WTC11 (cell line): ENCODE measurements at regions not wholly inside any gene's neighbourhood (a gene's known extent, or its start where the extent isn't known, plus 50 kb on each side); places are given as distances from the start of the nearest gene placed in this dataset.

Source experiments
- ATAC-seq: fragments of 200-7000 bp; cut with Tn5 transposase; 2 replicates; pipeline ENCODE4 v1.10.0; 2021; ENCODE audit warnings: mild to moderate bottlenecking, moderate library complexity
- CTCF ChIA-PET: fragments of 300-600 bp; sonication (Branson Sonifier 250); formaldehyde crosslinking; loops from one replicate; lab custom pipeline; 2021; ENCODE audit warnings: antibody characterized with exemption; lab: Charles Lee
- POLR2A ChIA-PET: fragments of 350-600 bp; sonication (Branson Sonifier 250); formaldehyde crosslinking; loops from one replicate; lab custom pipeline; 2021; ENCODE audit warnings: antibody characterized with exemption; lab: Charles Lee
- DNase-seq: peaks from one replicate; pipeline ENCODE4 v3.0.0; 2021; ENCODE audit warnings: low spot score
- H3K27ac Mint-ChIP-seq: 2 replicates; pipeline ENCODE4 v1.8.0; 2021; ENCODE audit warnings: mixed read lengths
- H3K27me3 Mint-ChIP-seq: 2 replicates; pipeline ENCODE4 v1.8.0; 2021; ENCODE audit warnings: low read depth, mild to moderate bottlenecking, moderate library complexity, mixed read lengths
- H3K36me3 Mint-ChIP-seq: 2 replicates; pipeline ENCODE4 v1.8.0; 2021; ENCODE audit warnings: mixed read lengths
- H3K4me1 Mint-ChIP-seq: 2 replicates; pipeline ENCODE4 v1.8.0; 2022; ENCODE audit warnings: mixed read lengths
- H3K4me3 Mint-ChIP-seq: 2 replicates; pipeline ENCODE4 v1.8.0; 2021; ENCODE audit warnings: mild to moderate bottlenecking, moderate library complexity, mixed read lengths
- H3K9me3 Mint-ChIP-seq: 2 replicates; pipeline ENCODE4 v1.8.0; 2021; ENCODE audit warnings: mixed read lengths
- CREB1 ChIP-seq: sonication (generic); formaldehyde crosslinking; IDR thresholded peaks from 2 replicates; pipeline ENCODE4 v1.8.0; 2023; ENCODE audit warnings: mild to moderate bottlenecking, missing genetic modification reagents
- FOXJ3 ChIP-seq: sonication (generic); formaldehyde crosslinking; IDR thresholded peaks from 2 replicates; pipeline ENCODE4 v1.9.0; 2021; ENCODE audit warnings: missing genetic modification reagents, mild to moderate bottlenecking, borderline replicate concordance
- IRF2 ChIP-seq: sonication (generic); formaldehyde crosslinking; IDR thresholded peaks from 2 replicates; pipeline ENCODE4 v1.8.0; 2022; ENCODE audit warnings: low read depth, missing genetic modification reagents, borderline replicate concordance
- JUN ChIP-seq: sonication (generic); formaldehyde crosslinking; IDR thresholded peaks from 2 replicates; pipeline ENCODE4 v1.8.0; 2023; ENCODE audit warnings: mild to moderate bottlenecking, missing genetic modification reagents
- OVOL2 ChIP-seq: fragments of 250-450 bp; sonication (Bioruptor Pico); IDR thresholded peaks from 2 replicates; pipeline ENCODE4 v1.9.0; 2021; ENCODE audit warnings: mild to moderate bottlenecking, borderline replicate concordance
- PRRX2 ChIP-seq: fragments of 250-450 bp; sonication (Bioruptor Pico); IDR thresholded peaks from 2 replicates; pipeline ENCODE4 v1.8.0; 2021; ENCODE audit warnings: mild to moderate bottlenecking
- RELA ChIP-seq: sonication (generic); formaldehyde crosslinking; IDR thresholded peaks from 2 replicates; pipeline ENCODE4 v1.8.1; 2022; ENCODE audit warnings: missing genetic modification reagents, mild to moderate bottlenecking, borderline replicate concordance
- RORB ChIP-seq: fragments of 250-450 bp; sonication (Bioruptor Pico); IDR thresholded peaks from 2 replicates; pipeline ENCODE4 v1.9.0; 2021; ENCODE audit warnings: mild to moderate bottlenecking
- SMAD3 ChIP-seq: sonication (generic); formaldehyde crosslinking; IDR thresholded peaks from 2 replicates; pipeline ENCODE4 v1.8.0; 2022; ENCODE audit warnings: missing genetic modification reagents, mild to moderate bottlenecking, borderline replicate concordance
- TEAD1 ChIP-seq: sonication (generic); formaldehyde crosslinking; IDR thresholded peaks from 2 replicates; pipeline ENCODE4 v1.8.0; 2022; ENCODE audit warnings: mild to moderate bottlenecking, missing genetic modification reagents
- TEAD4 ChIP-seq: sonication (generic); formaldehyde crosslinking; IDR thresholded peaks from 2 replicates; pipeline ENCODE4 v1.8.0; 2022; ENCODE audit warnings: mild to moderate bottlenecking, missing genetic modification reagents
- ZBTB21 ChIP-seq: sonication (generic); formaldehyde crosslinking; IDR thresholded peaks from 2 replicates; pipeline ENCODE4 v1.8.1; 2023; ENCODE audit warnings: mild to moderate bottlenecking, missing genetic modification reagents, borderline replicate concordance
- ZNF219 ChIP-seq: sonication (generic); formaldehyde crosslinking; IDR thresholded peaks from 2 replicates; pipeline ENCODE4 v1.8.0; 2023; ENCODE audit warnings: missing genetic modification reagents, mild to moderate bottlenecking, borderline replicate concordance
- ZNF232 ChIP-seq: sonication (generic); formaldehyde crosslinking; IDR thresholded peaks from 2 replicates; pipeline ENCODE4 v1.8.0; 2022; ENCODE audit warnings: mild to moderate bottlenecking, missing genetic modification reagents
- ZNF263 ChIP-seq: sonication (generic); formaldehyde crosslinking; IDR thresholded peaks from 2 replicates; pipeline ENCODE4 v1.8.1; 2022; ENCODE audit warnings: low read depth, mild to moderate bottlenecking, moderate library complexity, missing genetic modification reagents
- ZNF317 ChIP-seq: sonication (generic); formaldehyde crosslinking; IDR thresholded peaks from 2 replicates; pipeline ENCODE4 v1.8.1; 2023; ENCODE audit warnings: low read depth, mild to moderate bottlenecking, moderate library complexity, missing genetic modification reagents, borderline replicate concordance
- ZNF396 ChIP-seq: fragments of 250-450 bp; sonication (Bioruptor Pico); IDR thresholded peaks from 2 replicates; pipeline ENCODE4 v1.8.0; 2021; ENCODE audit warnings: mild to moderate bottlenecking, moderate library complexity, borderline replicate concordance
- ZNF416 ChIP-seq: fragments of 250-450 bp; sonication (Bioruptor Pico); IDR thresholded peaks from 2 replicates; pipeline ENCODE4 v1.9.0; 2021; ENCODE audit warnings: mild to moderate bottlenecking, inconsistent platforms
- TF ChIP-seq, protein P1 (sequence below): sonication (generic); formaldehyde crosslinking; IDR thresholded peaks from 2 replicates; pipeline ENCODE4 v1.8.1; 2022; ENCODE audit warnings: mild to moderate bottlenecking, missing genetic modification reagents, moderate library complexity, borderline replicate concordance
- TF ChIP-seq, protein P2 (sequence below): sonication (generic); formaldehyde crosslinking; IDR thresholded peaks from 2 replicates; pipeline ENCODE4 v1.8.1; 2023; ENCODE audit warnings: mild to moderate bottlenecking, missing genetic modification reagents, moderate library complexity
- TF ChIP-seq, protein P3 (sequence below): sonication (generic); formaldehyde crosslinking; IDR thresholded peaks from 2 replicates; pipeline ENCODE4 v1.8.1; 2022; ENCODE audit warnings: low read depth, mild to moderate bottlenecking, moderate library complexity, missing genetic modification reagents, borderline replicate concordance
- TF ChIP-seq, protein P4 (sequence below): fragments of 250-450 bp; sonication (Bioruptor Pico); conservative IDR thresholded peaks from 2 replicates; pipeline ENCODE4 v1.9.0; 2021; ENCODE audit warnings: mild to moderate bottlenecking
- TF ChIP-seq, protein P5 (sequence below): sonication (generic); formaldehyde crosslinking; IDR thresholded peaks from 2 replicates; pipeline ENCODE4 v1.8.0; 2022; ENCODE audit warnings: mild to moderate bottlenecking, missing genetic modification reagents
- TF ChIP-seq, protein P6 (sequence below): sonication (generic); formaldehyde crosslinking; IDR thresholded peaks from 2 replicates; pipeline ENCODE4 v1.8.0; 2022; ENCODE audit warnings: mild to moderate bottlenecking, missing genetic modification reagents

DNA sequence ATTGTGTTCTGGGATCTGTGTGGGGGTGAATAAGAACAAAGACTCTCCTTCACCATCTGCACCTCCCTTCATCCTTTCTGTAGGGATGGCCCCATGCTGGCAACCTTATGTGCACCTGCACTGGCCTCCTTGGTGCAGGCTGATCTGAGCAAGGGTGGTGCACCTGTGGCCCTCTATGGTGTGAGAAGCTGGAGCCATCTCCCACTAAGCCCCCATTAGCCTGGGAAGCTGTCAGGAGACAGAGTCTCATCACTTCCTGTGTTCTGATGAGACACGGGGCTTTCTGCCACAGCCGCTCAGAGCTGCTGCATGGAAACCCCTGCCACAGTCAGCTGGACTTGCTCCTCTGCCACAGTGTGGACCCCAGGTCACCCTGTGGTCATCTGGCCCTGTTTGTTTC, 565.3 kb upstream of the SALL3 start:
- Mint-ChIP-seq H3K9me3 (peaks cover 45% of the 10 kb centered on the region), H3K27me3 (no peaks in the 10 kb centered on the region; the same call in 1 of the 2 replicates), H3K4me3 (no peak overlapping the region)
- CTCF ChIA-PET, result no interaction called here
- TF ChIP-seq, protein P1, sequence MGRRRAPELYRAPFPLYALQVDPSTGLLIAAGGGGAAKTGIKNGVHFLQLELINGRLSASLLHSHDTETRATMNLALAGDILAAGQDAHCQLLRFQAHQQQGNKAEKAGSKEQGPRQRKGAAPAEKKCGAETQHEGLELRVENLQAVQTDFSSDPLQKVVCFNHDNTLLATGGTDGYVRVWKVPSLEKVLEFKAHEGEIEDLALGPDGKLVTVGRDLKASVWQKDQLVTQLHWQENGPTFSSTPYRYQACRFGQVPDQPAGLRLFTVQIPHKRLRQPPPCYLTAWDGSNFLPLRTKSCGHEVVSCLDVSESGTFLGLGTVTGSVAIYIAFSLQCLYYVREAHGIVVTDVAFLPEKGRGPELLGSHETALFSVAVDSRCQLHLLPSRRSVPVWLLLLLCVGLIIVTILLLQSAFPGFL, result no peak
- no peak for TF ChIP-seq JUN (CRISPR knock-in tag)
- TF ChIP-seq ZNF219 (CRISPR knock-in tag), result no peak
- TF ChIP-seq, protein P2, sequence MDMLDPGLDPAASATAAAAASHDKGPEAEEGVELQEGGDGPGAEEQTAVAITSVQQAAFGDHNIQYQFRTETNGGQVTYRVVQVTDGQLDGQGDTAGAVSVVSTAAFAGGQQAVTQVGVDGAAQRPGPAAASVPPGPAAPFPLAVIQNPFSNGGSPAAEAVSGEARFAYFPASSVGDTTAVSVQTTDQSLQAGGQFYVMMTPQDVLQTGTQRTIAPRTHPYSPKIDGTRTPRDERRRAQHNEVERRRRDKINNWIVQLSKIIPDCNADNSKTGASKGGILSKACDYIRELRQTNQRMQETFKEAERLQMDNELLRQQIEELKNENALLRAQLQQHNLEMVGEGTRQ (CRISPR knock-in tag), result no peak
- TF ChIP-seq ZNF232, result no peak
- TF ChIP-seq, all 79 proteins: peak for 0
- no peak for ATAC-seq
- Mint-ChIP-seq H3K27ac (no peak overlapping the region), H3K4me1 (no peaks in the 10 kb centered on the region), H3K36me3 (peaks cover 30% of the 10 kb centered on the region)
- no peak for DNase-seq
- POLR2A ChIA-PET, result no interaction called here

DNA sequence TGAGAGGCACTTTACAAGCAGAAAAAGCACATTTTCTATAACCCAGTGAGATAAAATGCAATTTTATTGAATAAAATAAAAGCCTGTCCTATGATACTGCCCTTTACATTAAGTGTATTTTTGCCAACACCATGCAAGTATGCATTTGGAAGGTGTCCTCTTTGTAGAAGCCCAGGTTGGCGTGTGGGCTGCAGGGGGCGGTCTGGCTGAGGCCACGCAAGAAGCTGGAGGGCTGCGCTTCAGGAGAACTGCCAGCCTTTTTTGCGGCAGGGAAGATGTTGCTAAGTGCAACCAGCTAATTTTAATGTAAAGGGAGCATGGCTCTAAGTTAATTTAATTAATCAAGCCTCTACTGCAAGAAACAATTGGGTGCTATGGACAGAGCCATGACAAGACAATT, 562.8 kb upstream of the SALL3 start:
- Mint-ChIP-seq H3K27me3 (no peaks in the 10 kb centered on the region), H3K9me3 (peaks cover 38% of the 10 kb centered on the region), H3K4me1 (no peaks in the 10 kb centered on the region), H3K27ac (no peak overlapping the region), H3K4me3 (no peak overlapping the region), H3K36me3 (peaks cover 22% of the 10 kb centered on the region)
- CTCF ChIA-PET, result no interaction called here
- DNase-seq (no peak), ATAC-seq (no peak)
- POLR2A ChIA-PET, result no interaction called here
- TF ChIP-seq, protein P2 (CRISPR knock-in tag), result no peak
- TF ChIP-seq ZBTB21 (CRISPR knock-in tag), result no peak
- no peak for TF ChIP-seq TEAD1 (CRISPR knock-in tag)
- TF ChIP-seq FOXJ3 (CRISPR knock-in tag), result no peak
- TF ChIP-seq OVOL2, result no peak
- TF ChIP-seq ZNF317 (CRISPR knock-in tag), result no peak
- TF ChIP-seq ZNF396 (CRISPR knock-in tag), result no peak
- no peak for TF ChIP-seq ZNF263
- TF ChIP-seq RELA, result no peak

DNA sequence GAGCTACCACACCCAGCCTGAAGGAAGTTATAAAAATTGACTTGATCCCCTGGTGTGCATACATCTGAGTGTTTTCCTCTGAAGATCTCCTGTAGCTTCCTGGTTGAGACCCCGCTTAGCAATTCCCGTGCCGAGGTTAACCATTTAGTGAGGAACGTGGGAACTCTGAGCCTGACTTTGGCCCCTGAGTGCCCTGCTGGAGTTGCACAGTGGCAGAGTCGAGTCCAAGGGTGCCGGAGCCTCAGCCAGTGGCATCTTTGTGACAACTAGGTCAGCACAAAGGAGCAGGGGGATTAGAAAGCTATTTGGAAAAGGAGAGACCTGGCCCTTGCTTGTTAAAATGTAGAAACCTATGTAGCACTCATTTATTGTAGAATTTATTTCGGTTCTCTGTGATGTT, 561.2 kb upstream of the SALL3 start:
- ATAC-seq, result no peak
- ChIA-PET POLR2A (no interaction called here), CTCF (interaction anchor here (0.7 kb wide), 1 partner anchor 271 kb away, joined by 3 read pairs; no protein-coding TSS in a partner anchor)
- H3K4me1 Mint-ChIP-seq, result no peaks in the 10 kb centered on the region
- no peak for DNase-seq
- H3K9me3 Mint-ChIP-seq, result peaks cover 36% of the 10 kb centered on the region
- no peaks in the 10 kb centered on the region for H3K27me3 Mint-ChIP-seq
- H3K36me3 Mint-ChIP-seq, result peaks cover 19% of the 10 kb centered on the region
- no peak overlapping the region for H3K27ac Mint-ChIP-seq
- TF ChIP-seq TEAD4 (CRISPR knock-in tag) (no peak), RORB (CRISPR knock-in tag) (no peak)
- no peak overlapping the region for H3K4me3 Mint-ChIP-seq

DNA sequence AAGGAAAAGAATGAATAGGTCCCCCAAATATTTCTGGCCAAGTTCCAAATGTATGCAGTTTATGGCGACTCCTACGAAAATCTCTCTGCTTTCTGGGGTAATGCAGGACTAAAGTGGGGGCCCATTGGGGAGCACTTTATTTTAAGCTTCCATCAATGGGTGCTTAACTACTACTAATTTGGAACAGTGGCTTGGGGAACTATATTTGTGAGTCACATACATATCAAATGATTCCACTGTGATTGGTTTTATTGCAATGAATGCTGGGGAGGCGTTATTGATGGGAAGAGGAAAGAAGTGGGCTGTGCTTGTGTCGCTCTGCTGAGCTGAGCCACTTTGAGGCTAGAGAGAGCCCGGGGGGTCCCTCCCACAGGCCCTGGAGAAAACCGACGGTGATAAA, 560.4 kb upstream of the SALL3 start:
- peaks cover 17% of the 10 kb centered on the region for H3K36me3 Mint-ChIP-seq
- no peak overlapping the region for H3K4me3 Mint-ChIP-seq
- CTCF ChIA-PET, result no interaction called here
- ATAC-seq, result no peak
- DNase-seq, result no peak
- H3K4me1 Mint-ChIP-seq, result no peaks in the 10 kb centered on the region
- no peaks in the 10 kb centered on the region for H3K27me3 Mint-ChIP-seq
- peaks cover 28% of the 10 kb centered on the region for H3K9me3 Mint-ChIP-seq
- no peak overlapping the region for H3K27ac Mint-ChIP-seq
- POLR2A ChIA-PET, result no interaction called here
- TF ChIP-seq, protein P3, sequence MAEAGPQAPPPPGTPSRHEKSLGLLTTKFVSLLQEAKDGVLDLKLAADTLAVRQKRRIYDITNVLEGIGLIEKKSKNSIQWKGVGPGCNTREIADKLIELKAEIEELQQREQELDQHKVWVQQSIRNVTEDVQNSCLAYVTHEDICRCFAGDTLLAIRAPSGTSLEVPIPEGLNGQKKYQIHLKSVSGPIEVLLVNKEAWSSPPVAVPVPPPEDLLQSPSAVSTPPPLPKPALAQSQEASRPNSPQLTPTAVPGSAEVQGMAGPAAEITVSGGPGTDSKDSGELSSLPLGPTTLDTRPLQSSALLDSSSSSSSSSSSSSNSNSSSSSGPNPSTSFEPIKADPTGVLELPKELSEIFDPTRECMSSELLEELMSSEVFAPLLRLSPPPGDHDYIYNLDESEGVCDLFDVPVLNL, result no peak
- TF ChIP-seq, protein P4, sequence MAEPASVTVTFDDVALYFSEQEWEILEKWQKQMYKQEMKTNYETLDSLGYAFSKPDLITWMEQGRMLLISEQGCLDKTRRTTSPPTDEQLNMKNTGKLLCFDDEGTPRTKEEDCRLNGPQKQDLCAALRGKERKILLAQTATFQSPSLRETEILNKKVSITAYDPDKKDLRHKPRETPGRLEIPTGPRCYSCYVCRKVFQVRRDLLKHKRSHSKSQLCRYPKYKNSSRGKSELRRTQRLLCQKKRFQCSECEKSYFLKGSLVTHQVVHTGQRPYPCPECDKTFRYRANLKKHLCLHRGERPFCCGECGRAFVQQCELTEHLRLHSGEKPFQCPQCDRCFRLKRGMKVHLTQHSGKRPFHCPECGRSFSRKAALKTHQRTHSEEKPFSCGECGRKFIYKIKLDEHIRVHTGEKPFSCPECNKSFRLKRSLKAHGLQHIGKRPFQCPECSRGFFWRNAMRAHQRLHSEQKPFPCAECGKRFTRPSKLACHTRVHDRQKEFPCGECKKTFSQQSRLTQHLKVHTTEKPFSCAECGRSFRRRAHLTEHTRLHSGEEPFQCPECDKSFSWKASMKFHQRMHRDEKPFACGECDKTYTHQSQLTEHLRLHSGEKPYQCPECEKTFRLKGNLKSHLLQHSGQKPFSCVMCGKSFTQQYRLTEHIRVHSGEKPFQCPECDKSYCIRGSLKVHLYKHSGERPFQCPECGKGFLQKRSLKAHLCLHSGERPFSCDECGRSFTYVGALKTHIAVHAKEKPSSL (CRISPR knock-in tag), result no peak
- TF ChIP-seq PRRX2 (CRISPR knock-in tag), result no peak
- TF ChIP-seq, protein P5, sequence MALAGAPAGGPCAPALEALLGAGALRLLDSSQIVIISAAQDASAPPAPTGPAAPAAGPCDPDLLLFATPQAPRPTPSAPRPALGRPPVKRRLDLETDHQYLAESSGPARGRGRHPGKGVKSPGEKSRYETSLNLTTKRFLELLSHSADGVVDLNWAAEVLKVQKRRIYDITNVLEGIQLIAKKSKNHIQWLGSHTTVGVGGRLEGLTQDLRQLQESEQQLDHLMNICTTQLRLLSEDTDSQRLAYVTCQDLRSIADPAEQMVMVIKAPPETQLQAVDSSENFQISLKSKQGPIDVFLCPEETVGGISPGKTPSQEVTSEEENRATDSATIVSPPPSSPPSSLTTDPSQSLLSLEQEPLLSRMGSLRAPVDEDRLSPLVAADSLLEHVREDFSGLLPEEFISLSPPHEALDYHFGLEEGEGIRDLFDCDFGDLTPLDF (CRISPR knock-in tag), result no peak
- TF ChIP-seq CREB1 (CRISPR knock-in tag), result no peak
- TF ChIP-seq ZNF416, result no peak
- TF ChIP-seq, protein P6, sequence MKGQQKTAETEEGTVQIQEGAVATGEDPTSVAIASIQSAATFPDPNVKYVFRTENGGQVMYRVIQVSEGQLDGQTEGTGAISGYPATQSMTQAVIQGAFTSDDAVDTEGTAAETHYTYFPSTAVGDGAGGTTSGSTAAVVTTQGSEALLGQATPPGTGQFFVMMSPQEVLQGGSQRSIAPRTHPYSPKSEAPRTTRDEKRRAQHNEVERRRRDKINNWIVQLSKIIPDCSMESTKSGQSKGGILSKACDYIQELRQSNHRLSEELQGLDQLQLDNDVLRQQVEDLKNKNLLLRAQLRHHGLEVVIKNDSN, result no peak
- TF ChIP-seq IRF2 (CRISPR knock-in tag), result no peak
- no peak for TF ChIP-seq SMAD3 (CRISPR knock-in tag)
